Lower leg skin (tissue), 3 donors: ENCODE measurements at regions not wholly inside any gene's neighbourhood (a gene's known extent, or its start where the extent isn't known, plus 50 kb on each side); places are given as distances from the start of the nearest gene placed in this dataset.

Experiments used
- CTCF ChIP-seq, 3 donors: fragments of 450-650 bp; IDR thresholded peaks; one replicate each; pipeline ENCODE4 v1.5.1; 2016; ENCODE audit warnings: antibody characterized with exemption in 3 of 3, mild to moderate bottlenecking in 3 of 3, moderate library complexity in 2 of 3
- POLR2A ChIP-seq, 2 donors: fragments of 450-650 bp; IDR thresholded peaks; one replicate each; pipeline ENCODE4 v1.6.1; 2016 to 2017; ENCODE audit warnings: antibody characterized with exemption in 2 of 2, mild to moderate bottlenecking in 1 of 2, moderate library complexity in 1 of 2

GRCh38 chr12:126483145-126484068 is 1418.2 kb downstream of the AACS start:
- no peak for TF ChIP-seq CTCF (IDR thresholded peaks at IDR 0.05)
- no peak for TF ChIP-seq POLR2A (IDR thresholded peaks at IDR 0.05)
